ENCODE measurements at regions not wholly inside any gene's neighbourhood (a gene's known extent, or its start where the extent isn't known, plus 50 kb on each side); places are given as distances from the start of the nearest gene placed in this dataset.

DNA sequence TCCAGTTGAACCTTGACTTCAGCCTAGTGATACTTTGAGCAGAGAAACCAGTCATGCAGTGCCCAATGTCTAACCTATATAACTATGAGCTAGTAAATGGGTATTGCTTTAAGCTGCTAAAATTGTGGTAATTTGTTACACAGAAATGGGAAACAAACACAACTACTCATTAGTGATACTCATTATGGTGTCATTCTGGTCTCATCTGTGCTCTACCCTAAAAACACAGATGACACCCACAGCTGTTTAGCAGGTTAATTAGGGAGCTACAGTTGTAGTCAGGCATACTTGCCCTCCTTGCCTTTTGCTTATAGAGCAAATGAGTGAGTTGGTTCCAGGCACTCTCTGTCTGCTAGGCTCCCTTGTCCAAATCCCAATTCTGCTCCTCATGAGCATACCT is 50.0 kb upstream of the ATF7IP start:
- Mint-ChIP-seq H3K4me1 (peaks cover 16 to 34% (median 17%) of the 10 kb centered on the region in 3 donors), H3K27me3 (no peaks in the 10 kb centered on the region), H3K36me3 (peaks cover 5% of the 10 kb centered on the region), H3K27ac (peak overlapping the region in 1 of 3 donors; percentile 83), H3K9me3 (peaks cover 3 to 15% (median 4%) of the 10 kb centered on the region in 3 donors), H3K4me3 (no peak overlapping the region)

All from IgD-negative memory B cell (primary cell).